ENCODE measurements at regions not wholly inside any gene's neighbourhood (a gene's known extent, or its start where the extent isn't known, plus 50 kb on each side); places are given as distances from the start of the nearest gene placed in this dataset.

DNA sequence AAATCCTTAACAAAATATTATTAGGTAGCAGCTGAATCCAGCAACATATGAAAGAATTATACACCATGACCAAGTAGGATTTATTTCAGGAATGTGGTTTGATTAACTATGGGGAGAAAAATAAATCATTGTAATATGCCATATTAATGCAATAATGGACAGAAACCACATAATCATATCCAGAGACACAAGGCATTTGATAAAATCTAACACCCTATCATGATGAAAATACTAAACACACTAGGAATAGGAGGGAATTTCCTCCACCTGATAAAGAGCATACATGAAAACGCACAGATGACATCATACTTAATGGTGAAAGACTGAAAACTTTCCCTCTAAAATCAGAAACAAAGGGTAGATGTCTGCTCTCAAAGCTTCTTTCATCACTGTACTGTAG, 238.9 kb downstream of the PHLDA1 start:
- TF ChIP-seq, protein P1, sequence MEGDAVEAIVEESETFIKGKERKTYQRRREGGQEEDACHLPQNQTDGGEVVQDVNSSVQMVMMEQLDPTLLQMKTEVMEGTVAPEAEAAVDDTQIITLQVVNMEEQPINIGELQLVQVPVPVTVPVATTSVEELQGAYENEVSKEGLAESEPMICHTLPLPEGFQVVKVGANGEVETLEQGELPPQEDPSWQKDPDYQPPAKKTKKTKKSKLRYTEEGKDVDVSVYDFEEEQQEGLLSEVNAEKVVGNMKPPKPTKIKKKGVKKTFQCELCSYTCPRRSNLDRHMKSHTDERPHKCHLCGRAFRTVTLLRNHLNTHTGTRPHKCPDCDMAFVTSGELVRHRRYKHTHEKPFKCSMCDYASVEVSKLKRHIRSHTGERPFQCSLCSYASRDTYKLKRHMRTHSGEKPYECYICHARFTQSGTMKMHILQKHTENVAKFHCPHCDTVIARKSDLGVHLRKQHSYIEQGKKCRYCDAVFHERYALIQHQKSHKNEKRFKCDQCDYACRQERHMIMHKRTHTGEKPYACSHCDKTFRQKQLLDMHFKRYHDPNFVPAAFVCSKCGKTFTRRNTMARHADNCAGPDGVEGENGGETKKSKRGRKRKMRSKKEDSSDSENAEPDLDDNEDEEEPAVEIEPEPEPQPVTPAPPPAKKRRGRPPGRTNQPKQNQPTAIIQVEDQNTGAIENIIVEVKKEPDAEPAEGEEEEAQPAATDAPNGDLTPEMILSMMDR (IDR thresholded peaks at IDR 0.05) = no peak
- no peak for TF ChIP-seq POLR2A (IDR thresholded peaks at IDR 0.05)

All from body of pancreas (tissue), 4 donors.